Left ventricle myocardium inferior (tissue), 1 donor: ENCODE measurements at regions not wholly inside any gene's neighbourhood (a gene's known extent, or its start where the extent isn't known, plus 50 kb on each side); places are given as distances from the start of the nearest gene placed in this dataset.

Source experiments
- DNase-seq: peaks from one replicate; pipeline ENCODE4 v3.0.0-alpha.2; 2020
- H3K27ac ChIP-seq: fragments of 200-600 bp; replicated peaks from 2 replicates; pipeline ENCODE4 v1.8.0; 2021
- H3K27me3 ChIP-seq: fragments of 200-600 bp; 2 replicates; pipeline ENCODE4 v1.8.0; 2021; ENCODE audit warnings: low read depth
- H3K36me3 ChIP-seq: fragments of 200-600 bp; 2 replicates; pipeline ENCODE4 v1.8.0; 2021
- H3K4me1 ChIP-seq: fragments of 200-600 bp; 2 replicates; pipeline ENCODE4 v1.8.0; 2021
- H3K4me3 ChIP-seq: fragments of 200-600 bp; 2 replicates; pipeline ENCODE4 v1.8.0; 2021; ENCODE audit warnings: mild to moderate bottlenecking, moderate library complexity
- H3K9me3 ChIP-seq: fragments of 200-600 bp; replicated peaks from 2 replicates; pipeline ENCODE4 v1.8.0; 2021
- CTCF ChIP-seq: fragments of 200-600 bp; IDR thresholded peaks from 2 replicates; pipeline ENCODE4 v1.8.0; 2021; ENCODE audit warnings: antibody characterized with exemption, mild to moderate bottlenecking, borderline replicate concordance
- intact Hi-C: fragments of 100-400 bp; cut with micrococcal nuclease; formaldehyde crosslinking; loops from one replicate; pipeline ENCODE4 v1.11.0; 2022
- donor health status: DM: no; HTN: yes; CAD: no; lungs with severe emphysema.

- H3K27ac ChIP-seq, result no peak overlapping the region
- intact Hi-C loops, result no loop called here
- no peak for DNase-seq
- no peak for TF ChIP-seq CTCF
- H3K4me1 ChIP-seq, result no peaks in the 10 kb centered on the region
- H3K4me3 ChIP-seq, result no peak overlapping the region
- H3K9me3 ChIP-seq, result peaks cover 10% of the 10 kb centered on the region
- H3K36me3 ChIP-seq, result no peaks in the 10 kb centered on the region
- H3K27me3 ChIP-seq, result no peaks in the 10 kb centered on the region
Observed at GRCh38 chr18:1526991-1527390, 622.3 kb downstream of the ADCYAP1 start.

GRCh38 chr18:1527805-1528204 lies 623.1 kb downstream of the ADCYAP1 start:
- intact Hi-C loops, result no loop called here
- Histone ChIP-seq H3K4me1 (no peaks in the 10 kb centered on the region), H3K36me3 (no peaks in the 10 kb centered on the region), H3K9me3 (peaks cover 10% of the 10 kb centered on the region), H3K27me3 (no peaks in the 10 kb centered on the region), H3K27ac (no peak overlapping the region), H3K4me3 (no peak overlapping the region)
- no peak for DNase-seq
- TF ChIP-seq CTCF, result no peak

- intact Hi-C loops, result no loop called here
- no peak for TF ChIP-seq CTCF
- Histone ChIP-seq H3K27me3 (no peaks in the 10 kb centered on the region), H3K4me3 (no peak overlapping the region), H3K27ac (no peak overlapping the region), H3K4me1 (no peaks in the 10 kb centered on the region), H3K36me3 (no peaks in the 10 kb centered on the region), H3K9me3 (peaks cover 10% of the 10 kb centered on the region)
- no peak for DNase-seq
Observed at GRCh38 chr18:1528447-1528846, 623.8 kb downstream of the ADCYAP1 start.

- peaks cover 10% of the 10 kb centered on the region for H3K9me3 ChIP-seq
- no peak for DNase-seq
- no peak for TF ChIP-seq CTCF
- no peak overlapping the region for H3K4me3 ChIP-seq
- H3K27me3 ChIP-seq, result no peaks in the 10 kb centered on the region
- H3K27ac ChIP-seq, result no peak overlapping the region
- intact Hi-C loops, result no loop called here
- H3K36me3 ChIP-seq, result no peaks in the 10 kb centered on the region
- no peaks in the 10 kb centered on the region for H3K4me1 ChIP-seq
Observed at GRCh38 chr18:1528964-1529509, 624.4 kb downstream of the ADCYAP1 start.

- H3K4me1 ChIP-seq, result no peaks in the 10 kb centered on the region
- no peak overlapping the region for H3K4me3 ChIP-seq
- H3K36me3 ChIP-seq, result no peaks in the 10 kb centered on the region
- H3K9me3 ChIP-seq, result peaks cover 10% of the 10 kb centered on the region
- no peak for TF ChIP-seq CTCF
- no peak for DNase-seq
- intact Hi-C loops, result no loop called here
- no peaks in the 10 kb centered on the region for H3K27me3 ChIP-seq
- no peak overlapping the region for H3K27ac ChIP-seq
Observed at GRCh38 chr18:1530650-1531049, 626.0 kb downstream of the ADCYAP1 start.

- no peaks in the 10 kb centered on the region for H3K4me1 ChIP-seq
- no peak overlapping the region for H3K4me3 ChIP-seq
- no peak overlapping the region for H3K27ac ChIP-seq
- H3K9me3 ChIP-seq, result no peaks in the 10 kb centered on the region
- TF ChIP-seq CTCF, result no peak
- H3K27me3 ChIP-seq, result no peaks in the 10 kb centered on the region
- intact Hi-C loops, result no loop called here
- no peaks in the 10 kb centered on the region for H3K36me3 ChIP-seq
- DNase-seq, result no peak
Observed at GRCh38 chr18:1539276-1539675, 634.6 kb downstream of the ADCYAP1 start.
